ENCODE measurements at regions not wholly inside any gene's neighbourhood (a gene's known extent, or its start where the extent isn't known, plus 50 kb on each side); places are given as distances from the start of the nearest gene placed in this dataset.

DNA sequence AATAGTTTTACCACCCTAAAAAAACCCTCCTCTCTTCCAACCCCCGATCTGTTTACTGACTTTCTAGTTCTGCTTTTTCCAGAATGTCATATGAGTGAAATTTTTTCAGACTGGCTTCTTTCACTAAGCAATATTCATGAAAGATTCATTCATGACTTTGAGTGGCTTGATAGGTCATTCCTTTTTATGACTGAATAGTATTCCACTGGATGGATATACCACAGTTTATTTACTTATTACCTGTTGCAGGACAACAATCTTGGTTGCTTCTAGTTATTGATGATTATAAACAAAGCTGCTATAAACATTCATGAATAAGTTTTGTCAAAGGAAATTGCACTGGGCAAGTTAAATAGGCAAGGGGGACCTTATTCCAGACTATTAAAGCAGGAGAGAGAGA lies 264.2 kb downstream of the UTP18 start:
- Histone ChIP-seq H2BK120ac (ENCODE audit: insufficient read depth, low read length, poor library complexity) (no peak overlapping the region), H3K18ac (ENCODE audit: low read length) (no peak overlapping the region), H3K23ac (ENCODE audit: low read length) (no peak overlapping the region), H3K27ac (ENCODE audit: low read depth, low read length) (no peak overlapping the region), H3K9me3 (ENCODE audit: insufficient read depth, low read depth, low read length) (no peaks in the 10 kb centered on the region), H2BK5ac (ENCODE audit: low read depth, low read length, poor library complexity) (no peak overlapping the region), H2BK12ac (ENCODE audit: low read length) (no peak overlapping the region), H3K4me2 (ENCODE audit: low read length) (no peak overlapping the region), H4K91ac (ENCODE audit: low read depth, low read length) (no peak overlapping the region), H3K4ac (ENCODE audit: low read depth, low read length) (no peak overlapping the region), H3K79me1 (ENCODE audit: low read length) (no peaks in the 10 kb centered on the region), H3K4me3 (ENCODE audit: low read depth, low read length) (no peak overlapping the region), H3K14ac (ENCODE audit: low read length) (no peak overlapping the region), H2AFZ (ENCODE audit: insufficient read depth, low read length, poor library complexity) (no peak overlapping the region), H4K12ac (ENCODE audit: low read depth, low read length) (no peak overlapping the region), H3K4me1 (ENCODE audit: control insufficient read depth in 1 of 2, insufficient read depth in 2 of 2, low read length in 2 of 2) (no peaks in the 10 kb centered on the region), H3K9ac (ENCODE audit: low read length) (no peak overlapping the region), H2AK5ac (ENCODE audit: low read length) (no peak overlapping the region), H4K8ac (ENCODE audit: low read depth, low read length) (no peak overlapping the region), H3K79me2 (ENCODE audit: control insufficient read depth, insufficient read depth, low read length, poor library complexity) (no peaks in the 10 kb centered on the region), H3K36me3 (ENCODE audit: control insufficient read depth in 1 of 2, insufficient read depth in 2 of 2, low read length in 2 of 2) (no peaks in the 10 kb centered on the region), H3K27me3 (ENCODE audit: insufficient read depth, low read length) (no peaks in the 10 kb centered on the region)
- DNase-seq: no peak
- no CpG with 5 or more reads among the region's 1 CpG for WGBS (ENCODE audit: extremely low coverage, insufficient coverage, insufficient read length)

DNA sequence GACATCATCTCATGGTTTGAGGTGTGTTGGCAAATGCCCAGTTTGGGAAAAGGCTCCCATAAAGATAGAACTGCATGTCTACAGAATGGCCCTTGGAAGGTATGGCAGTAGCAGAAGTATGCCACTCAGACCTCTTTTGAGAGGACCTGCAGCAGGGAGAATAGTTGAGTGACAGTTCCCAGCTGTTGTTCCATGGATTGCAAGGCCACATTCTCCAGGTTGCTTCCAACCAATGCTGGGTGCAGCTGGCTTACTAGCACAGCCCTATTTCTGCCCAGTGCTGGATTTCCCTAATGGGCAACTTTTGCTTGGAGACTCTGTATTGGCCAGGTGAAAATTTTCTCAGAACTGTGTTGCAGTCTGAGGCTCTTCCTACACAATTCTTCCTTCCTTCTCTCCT lies 266.2 kb downstream of the UTP18 start:
- no peaks in the 10 kb centered on the region for H3K4me1 ChIP-seq (ENCODE audit: control insufficient read depth in 1 of 2, insufficient read depth in 2 of 2, low read length in 2 of 2)
- no peak overlapping the region for H2AFZ ChIP-seq (ENCODE audit: insufficient read depth, low read length, poor library complexity)
- H3K27me3 ChIP-seq (ENCODE audit: insufficient read depth, low read length): no peaks in the 10 kb centered on the region
- H3K4me2 ChIP-seq (ENCODE audit: low read length): no peak overlapping the region
- H4K91ac ChIP-seq (ENCODE audit: low read depth, low read length): no peak overlapping the region
- H4K12ac ChIP-seq (ENCODE audit: low read depth, low read length): no peak overlapping the region
- no peaks in the 10 kb centered on the region for H3K79me1 ChIP-seq (ENCODE audit: low read length)
- H3K4ac ChIP-seq (ENCODE audit: low read depth, low read length): no peak overlapping the region
- no peak overlapping the region for H3K14ac ChIP-seq (ENCODE audit: low read length)
- H3K79me2 ChIP-seq (ENCODE audit: control insufficient read depth, insufficient read depth, low read length, poor library complexity): no peaks in the 10 kb centered on the region
- H4K8ac ChIP-seq (ENCODE audit: low read depth, low read length): no peak overlapping the region
- H2BK5ac ChIP-seq (ENCODE audit: low read depth, low read length, poor library complexity): no peak overlapping the region
- no peaks in the 10 kb centered on the region for H3K36me3 ChIP-seq (ENCODE audit: control insufficient read depth in 1 of 2, insufficient read depth in 2 of 2, low read length in 2 of 2)
- H3K27ac ChIP-seq (ENCODE audit: low read depth, low read length): no peak overlapping the region
- no peak overlapping the region for H2BK12ac ChIP-seq (ENCODE audit: low read length)
- H3K23ac ChIP-seq (ENCODE audit: low read length): no peak overlapping the region
- H3K4me3 ChIP-seq (ENCODE audit: low read depth, low read length): no peak overlapping the region
- DNase-seq: no peak
- no peak overlapping the region for H3K18ac ChIP-seq (ENCODE audit: low read length)
- no peak overlapping the region for H2BK120ac ChIP-seq (ENCODE audit: insufficient read depth, low read length, poor library complexity)
- no peaks in the 10 kb centered on the region for H3K9me3 ChIP-seq (ENCODE audit: insufficient read depth, low read depth, low read length)
- H3K9ac ChIP-seq (ENCODE audit: low read length): peak overlapping the region; percentile 5
- no peak overlapping the region for H2AK5ac ChIP-seq (ENCODE audit: low read length)

DNA sequence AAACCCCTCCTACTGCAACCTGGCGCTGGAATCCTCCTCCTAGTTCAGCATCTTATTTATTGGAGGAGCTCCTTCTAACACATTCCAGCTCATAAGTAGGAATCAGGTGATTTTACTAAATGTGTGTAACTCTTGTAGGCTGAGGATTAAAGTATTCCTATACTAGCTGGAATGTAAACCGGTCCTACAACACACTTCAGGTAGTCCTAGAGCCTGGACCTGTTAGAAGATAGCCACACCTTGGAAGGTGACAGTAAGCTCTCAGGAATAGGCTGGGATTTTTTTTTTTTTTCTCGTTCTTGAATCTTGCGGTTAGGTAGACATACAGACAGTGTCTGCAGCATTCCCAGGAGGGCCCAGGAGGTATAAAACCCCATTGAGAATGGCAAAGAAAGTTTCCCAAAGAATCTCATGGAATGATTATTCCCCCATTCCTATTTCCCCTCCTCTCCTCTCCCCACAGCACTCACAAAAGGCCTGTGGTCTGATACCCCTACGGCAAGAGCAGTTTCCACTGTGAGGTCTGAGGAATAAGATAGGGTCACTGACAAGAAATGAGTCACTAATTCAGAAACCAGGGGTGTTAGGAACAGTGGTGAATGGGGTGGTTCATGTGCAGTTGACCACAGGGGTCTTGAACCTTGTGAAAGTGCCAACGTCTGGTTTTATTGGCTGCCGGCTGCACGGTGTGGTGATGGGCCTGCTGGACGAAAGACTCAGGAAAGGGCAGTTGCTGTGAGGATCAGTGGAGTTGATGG lies 267.1 kb downstream of the UTP18 start:
- no peaks in the 10 kb centered on the region for H3K79me1 ChIP-seq (ENCODE audit: low read length)
- no peak overlapping the region for H3K14ac ChIP-seq (ENCODE audit: low read length)
- H3K9me3 ChIP-seq (ENCODE audit: insufficient read depth, low read depth, low read length): no peaks in the 10 kb centered on the region
- H3K4me3 ChIP-seq (ENCODE audit: low read depth, low read length): peak overlapping the region; percentile 29
- no CpG with 5 or more reads among the region's 9 CpGs for WGBS (ENCODE audit: extremely low coverage, insufficient coverage, insufficient read length)
- no peaks in the 10 kb centered on the region for H3K36me3 ChIP-seq (ENCODE audit: control insufficient read depth in 1 of 2, insufficient read depth in 2 of 2, low read length in 2 of 2)
- no peak overlapping the region for H3K27ac ChIP-seq (ENCODE audit: low read depth, low read length)
- no peak overlapping the region for H3K23ac ChIP-seq (ENCODE audit: low read length)
- H2AFZ ChIP-seq (ENCODE audit: insufficient read depth, low read length, poor library complexity): no peak overlapping the region
- H4K91ac ChIP-seq (ENCODE audit: low read depth, low read length): no peak overlapping the region
- no peak overlapping the region for H3K9ac ChIP-seq (ENCODE audit: low read length)
- H3K79me2 ChIP-seq (ENCODE audit: control insufficient read depth, insufficient read depth, low read length, poor library complexity): no peaks in the 10 kb centered on the region
- H3K4me2 ChIP-seq (ENCODE audit: low read length): no peak overlapping the region
- H3K4ac ChIP-seq (ENCODE audit: low read depth, low read length): no peak overlapping the region
- no peaks in the 10 kb centered on the region for H3K27me3 ChIP-seq (ENCODE audit: insufficient read depth, low read length)
- no peak overlapping the region for H2BK12ac ChIP-seq (ENCODE audit: low read length)
- H3K18ac ChIP-seq (ENCODE audit: low read length): no peak overlapping the region
- H3K4me1 ChIP-seq (ENCODE audit: control insufficient read depth in 1 of 2, insufficient read depth in 2 of 2, low read length in 2 of 2): no peaks in the 10 kb centered on the region
- H4K12ac ChIP-seq (ENCODE audit: low read depth, low read length): no peak overlapping the region
- H2BK120ac ChIP-seq (ENCODE audit: insufficient read depth, low read length, poor library complexity): no peak overlapping the region
- no peak overlapping the region for H4K8ac ChIP-seq (ENCODE audit: low read depth, low read length)
- H2AK5ac ChIP-seq (ENCODE audit: low read length): no peak overlapping the region
- H2BK5ac ChIP-seq (ENCODE audit: low read depth, low read length, poor library complexity): no peak overlapping the region
- DNase-seq: no peak

DNA sequence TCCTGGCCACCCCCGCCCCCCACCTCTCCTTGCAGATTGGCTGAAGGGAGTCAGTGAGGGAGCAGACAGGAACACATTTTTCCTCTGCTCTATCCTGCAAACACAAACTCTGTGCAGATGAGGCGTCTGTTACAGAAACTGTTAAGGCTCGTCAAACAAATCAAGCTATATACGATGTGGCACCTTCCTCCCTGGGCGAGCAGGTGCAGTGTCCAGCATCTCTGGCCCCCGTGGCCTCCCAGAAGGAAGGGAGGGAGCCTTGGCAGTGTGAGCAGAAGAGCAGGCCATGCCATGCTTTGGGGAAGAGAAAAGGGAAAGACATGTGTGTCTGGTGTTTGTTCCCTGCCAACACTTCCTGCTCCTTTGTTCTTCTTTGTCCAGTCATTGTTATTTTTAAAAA lies 267.8 kb downstream of the UTP18 start:
- Histone ChIP-seq H2AK5ac (ENCODE audit: low read length) (no peak overlapping the region), H3K79me1 (ENCODE audit: low read length) (no peaks in the 10 kb centered on the region), H2AFZ (ENCODE audit: insufficient read depth, low read length, poor library complexity) (no peak overlapping the region), H2BK12ac (ENCODE audit: low read length) (no peak overlapping the region), H3K4me2 (ENCODE audit: low read length) (no peak overlapping the region), H3K9me3 (ENCODE audit: insufficient read depth, low read depth, low read length) (no peaks in the 10 kb centered on the region), H3K4me1 (ENCODE audit: control insufficient read depth in 1 of 2, insufficient read depth in 2 of 2, low read length in 2 of 2) (no peaks in the 10 kb centered on the region), H4K12ac (ENCODE audit: low read depth, low read length) (no peak overlapping the region), H4K8ac (ENCODE audit: low read depth, low read length) (no peak overlapping the region), H3K18ac (ENCODE audit: low read length) (no peak overlapping the region), H3K79me2 (ENCODE audit: control insufficient read depth, insufficient read depth, low read length, poor library complexity) (no peaks in the 10 kb centered on the region), H3K36me3 (ENCODE audit: control insufficient read depth in 1 of 2, insufficient read depth in 2 of 2, low read length in 2 of 2) (no peaks in the 10 kb centered on the region), H3K9ac (ENCODE audit: low read length) (no peak overlapping the region), H4K91ac (ENCODE audit: low read depth, low read length) (no peak overlapping the region), H3K23ac (ENCODE audit: low read length) (no peak overlapping the region), H3K27ac (ENCODE audit: low read depth, low read length) (no peak overlapping the region), H2BK120ac (ENCODE audit: insufficient read depth, low read length, poor library complexity) (no peak overlapping the region), H2BK5ac (ENCODE audit: low read depth, low read length, poor library complexity) (no peak overlapping the region), H3K4me3 (ENCODE audit: low read depth, low read length) (no peak overlapping the region), H3K4ac (ENCODE audit: low read depth, low read length) (no peak overlapping the region), H3K27me3 (ENCODE audit: insufficient read depth, low read length) (no peaks in the 10 kb centered on the region), H3K14ac (ENCODE audit: low read length) (no peak overlapping the region)
- WGBS (ENCODE audit: extremely low coverage, insufficient coverage, insufficient read length): no CpG with 5 or more reads among the region's 6 CpGs
- DNase-seq: no peak

Measured in trophoblast cell (in vitro differentiated cells and primary cell).